ENCODE measurements at regions not wholly inside any gene's neighbourhood (a gene's known extent, or its start where the extent isn't known, plus 50 kb on each side); places are given as distances from the start of the nearest gene placed in this dataset.

DNA sequence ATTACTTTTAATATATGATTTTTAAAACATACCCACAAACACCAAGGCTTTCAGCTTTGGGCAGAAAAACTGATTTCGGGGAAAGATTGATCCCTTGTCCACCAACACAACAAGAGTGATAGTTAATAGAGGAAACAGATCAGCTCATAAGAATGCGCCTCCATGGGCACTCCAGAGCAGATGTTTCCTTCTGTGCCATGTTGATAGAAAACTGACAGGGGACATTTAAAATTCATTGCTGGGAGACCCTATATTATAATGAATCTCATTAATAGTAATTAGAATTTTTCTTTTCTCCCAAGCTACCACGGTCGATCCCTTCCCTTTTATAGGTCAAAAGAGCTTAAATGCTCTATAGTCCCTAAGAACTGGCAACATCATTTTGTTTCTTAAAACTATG lies 431.2 kb downstream of the IRS2 start:
- no peak for TF ChIP-seq EZH2 (IDR thresholded peaks at IDR 0.05; ENCODE audit: insufficient read depth, low read length)
- TF ChIP-seq, protein P1, sequence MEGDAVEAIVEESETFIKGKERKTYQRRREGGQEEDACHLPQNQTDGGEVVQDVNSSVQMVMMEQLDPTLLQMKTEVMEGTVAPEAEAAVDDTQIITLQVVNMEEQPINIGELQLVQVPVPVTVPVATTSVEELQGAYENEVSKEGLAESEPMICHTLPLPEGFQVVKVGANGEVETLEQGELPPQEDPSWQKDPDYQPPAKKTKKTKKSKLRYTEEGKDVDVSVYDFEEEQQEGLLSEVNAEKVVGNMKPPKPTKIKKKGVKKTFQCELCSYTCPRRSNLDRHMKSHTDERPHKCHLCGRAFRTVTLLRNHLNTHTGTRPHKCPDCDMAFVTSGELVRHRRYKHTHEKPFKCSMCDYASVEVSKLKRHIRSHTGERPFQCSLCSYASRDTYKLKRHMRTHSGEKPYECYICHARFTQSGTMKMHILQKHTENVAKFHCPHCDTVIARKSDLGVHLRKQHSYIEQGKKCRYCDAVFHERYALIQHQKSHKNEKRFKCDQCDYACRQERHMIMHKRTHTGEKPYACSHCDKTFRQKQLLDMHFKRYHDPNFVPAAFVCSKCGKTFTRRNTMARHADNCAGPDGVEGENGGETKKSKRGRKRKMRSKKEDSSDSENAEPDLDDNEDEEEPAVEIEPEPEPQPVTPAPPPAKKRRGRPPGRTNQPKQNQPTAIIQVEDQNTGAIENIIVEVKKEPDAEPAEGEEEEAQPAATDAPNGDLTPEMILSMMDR (IDR thresholded peaks at IDR 0.05; ENCODE audit: insufficient read depth, low read depth, low read length): no peak
